ENCODE measurements at regions not wholly inside any gene's neighbourhood (a gene's known extent, or its start where the extent isn't known, plus 50 kb on each side); places are given as distances from the start of the nearest gene placed in this dataset.

GRCh38 chr1:38123356-38124135 is 77.0 kb upstream of the POU3F1 start:
- TF ChIP-seq POLR2AphosphoS5 (IDR thresholded peaks at IDR 0.05): no peak
- TF ChIP-seq CTCF (IDR thresholded peaks at IDR 0.05 in 8 of 11, conservative IDR thresholded peaks at IDR 0.05 in 3 of 11): no peak

Data from spleen (tissue), 7 donors.